ENCODE measurements at regions not wholly inside any gene's neighbourhood (a gene's known extent, or its start where the extent isn't known, plus 50 kb on each side); places are given as distances from the start of the nearest gene placed in this dataset.

DNA sequence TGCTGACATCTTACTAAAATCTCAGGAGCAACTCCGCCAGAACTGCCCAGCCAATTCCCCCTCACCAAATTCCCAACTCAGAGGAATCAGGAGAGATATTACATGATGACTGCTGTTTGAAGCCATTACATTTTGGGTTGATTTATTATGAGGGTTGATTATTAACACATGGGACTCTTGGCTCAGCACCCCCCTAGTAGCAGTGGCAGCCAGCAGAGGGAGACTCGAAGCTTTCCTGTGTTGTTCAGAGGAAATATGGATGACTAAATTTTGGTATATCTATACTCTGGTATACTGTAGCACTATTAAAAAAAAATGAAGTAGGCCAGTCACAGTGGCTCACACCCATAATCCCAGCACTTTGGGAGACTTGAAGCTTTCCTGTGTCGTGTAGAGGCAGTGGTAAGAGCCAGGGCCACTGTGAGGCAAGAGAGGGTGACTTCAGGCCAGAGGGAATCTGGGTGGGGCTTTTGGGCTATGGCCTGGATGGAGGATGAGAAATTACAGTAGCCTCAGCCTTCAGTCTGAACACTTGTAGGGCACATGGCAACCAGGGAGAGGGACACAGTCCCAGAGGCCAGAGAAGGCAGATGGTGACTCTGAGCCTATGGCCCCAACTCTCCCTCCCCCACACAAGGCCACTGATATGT, 111.4 kb downstream of the LHX2 start:
- TF ChIP-seq CTCF (IDR thresholded peaks at IDR 0.05; ENCODE audit: insufficient read depth, low read length, poor library complexity, severe bottlenecking) (peak; percentile 75), EZH2phosphoT487 (conservative IDR thresholded peaks at IDR 0.05; ENCODE audit: low read length) (no peak)

Data from SU-DHL-6 (cell line).